Nephron progenitor cell (in vitro differentiated cells): ENCODE measurements at regions not wholly inside any gene's neighbourhood (a gene's known extent, or its start where the extent isn't known, plus 50 kb on each side); places are given as distances from the start of the nearest gene placed in this dataset.

Experiments
- DNase-seq: peaks from one replicate; pipeline ENCODE4 v3.0.0; 2021
- H3K27ac Mint-ChIP-seq: 2 replicates; pipeline ENCODE4 v1.8.0; 2021; ENCODE audit warnings: mild to moderate bottlenecking, moderate library complexity, mixed read lengths
- H3K27me3 Mint-ChIP-seq: 2 replicates; pipeline ENCODE4 v1.8.0; 2021; ENCODE audit warnings: mild to moderate bottlenecking, low read depth, mixed read lengths; ENCODE audit not compliant: poor library complexity
- H3K36me3 Mint-ChIP-seq: 2 replicates; pipeline ENCODE4 v1.8.0; 2021; ENCODE audit warnings: low read depth, mixed read lengths
- H3K4me1 Mint-ChIP-seq: 2 replicates; pipeline ENCODE4 v1.8.0; 2021; ENCODE audit warnings: mixed read lengths
- H3K4me3 Mint-ChIP-seq: 2 replicates; pipeline ENCODE4 v1.8.0; 2021; ENCODE audit warnings: mild to moderate bottlenecking, moderate library complexity, mixed read lengths
- H3K9me3 Mint-ChIP-seq: 2 replicates; pipeline ENCODE4 v1.8.0; 2021; ENCODE audit warnings: mild to moderate bottlenecking, moderate library complexity, mixed read lengths
- TF ChIP-seq, protein P1 (sequence below): fragments of 200-600 bp; sonication (generic); IDR thresholded peaks from 2 replicates; pipeline ENCODE4 v1.5.0; 2021; ENCODE audit warnings: antibody characterized with exemption

DNA sequence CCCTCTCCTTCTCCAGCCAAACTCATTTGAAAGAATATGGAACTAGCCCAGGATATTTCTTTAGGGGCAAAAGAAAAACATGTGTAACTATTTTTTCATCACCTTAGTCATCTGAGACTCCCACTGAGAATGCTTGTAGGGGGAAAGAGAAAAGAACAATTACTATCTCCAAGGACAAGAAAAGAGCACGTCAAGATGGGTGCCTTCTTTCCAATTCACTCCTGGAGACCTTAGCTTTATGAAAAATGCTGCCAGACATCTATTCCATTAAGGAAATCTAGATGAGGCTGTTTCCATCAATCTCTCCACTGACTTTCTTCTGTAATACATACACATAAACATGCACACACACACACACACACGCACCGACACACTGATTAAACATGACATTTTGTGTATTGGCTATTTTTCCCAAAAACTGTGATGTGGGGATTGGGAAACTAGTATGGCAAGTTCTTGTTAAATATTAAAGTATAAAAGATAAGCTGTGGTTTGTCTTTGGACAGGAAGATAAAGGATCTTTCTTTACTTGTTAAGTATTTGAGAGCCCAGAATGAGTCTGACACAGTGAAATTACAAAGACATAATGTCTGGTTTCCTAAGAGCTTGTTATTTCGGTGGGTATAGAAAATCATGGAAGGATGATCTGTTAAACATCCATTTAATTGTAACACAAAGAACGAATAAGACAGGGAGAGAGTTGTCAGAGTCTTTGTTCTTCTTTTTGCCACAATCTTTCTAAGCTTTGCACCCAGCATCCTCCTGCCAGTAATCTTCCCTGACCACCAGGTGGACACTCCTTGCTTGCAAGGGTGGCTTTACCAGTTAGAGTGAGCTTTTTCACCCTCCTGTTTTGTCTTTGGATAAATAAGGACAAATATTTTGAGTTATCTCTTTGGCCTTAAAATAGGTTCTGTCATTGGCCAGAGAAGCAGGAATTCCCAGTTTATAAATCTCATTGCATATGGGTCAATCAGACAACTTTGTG is 177.3 kb upstream of the TMEM72 start:
- Mint-ChIP-seq H3K27ac (no peak overlapping the region), H3K4me1 (no peaks in the 10 kb centered on the region), H3K27me3 (peaks cover 3% of the 10 kb centered on the region), H3K9me3 (peaks cover 25% of the 10 kb centered on the region), H3K36me3 (no peaks in the 10 kb centered on the region), H3K4me3 (no peak overlapping the region)
- DNase-seq: no peak
- TF ChIP-seq, protein P1, sequence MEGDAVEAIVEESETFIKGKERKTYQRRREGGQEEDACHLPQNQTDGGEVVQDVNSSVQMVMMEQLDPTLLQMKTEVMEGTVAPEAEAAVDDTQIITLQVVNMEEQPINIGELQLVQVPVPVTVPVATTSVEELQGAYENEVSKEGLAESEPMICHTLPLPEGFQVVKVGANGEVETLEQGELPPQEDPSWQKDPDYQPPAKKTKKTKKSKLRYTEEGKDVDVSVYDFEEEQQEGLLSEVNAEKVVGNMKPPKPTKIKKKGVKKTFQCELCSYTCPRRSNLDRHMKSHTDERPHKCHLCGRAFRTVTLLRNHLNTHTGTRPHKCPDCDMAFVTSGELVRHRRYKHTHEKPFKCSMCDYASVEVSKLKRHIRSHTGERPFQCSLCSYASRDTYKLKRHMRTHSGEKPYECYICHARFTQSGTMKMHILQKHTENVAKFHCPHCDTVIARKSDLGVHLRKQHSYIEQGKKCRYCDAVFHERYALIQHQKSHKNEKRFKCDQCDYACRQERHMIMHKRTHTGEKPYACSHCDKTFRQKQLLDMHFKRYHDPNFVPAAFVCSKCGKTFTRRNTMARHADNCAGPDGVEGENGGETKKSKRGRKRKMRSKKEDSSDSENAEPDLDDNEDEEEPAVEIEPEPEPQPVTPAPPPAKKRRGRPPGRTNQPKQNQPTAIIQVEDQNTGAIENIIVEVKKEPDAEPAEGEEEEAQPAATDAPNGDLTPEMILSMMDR: no peak

DNA sequence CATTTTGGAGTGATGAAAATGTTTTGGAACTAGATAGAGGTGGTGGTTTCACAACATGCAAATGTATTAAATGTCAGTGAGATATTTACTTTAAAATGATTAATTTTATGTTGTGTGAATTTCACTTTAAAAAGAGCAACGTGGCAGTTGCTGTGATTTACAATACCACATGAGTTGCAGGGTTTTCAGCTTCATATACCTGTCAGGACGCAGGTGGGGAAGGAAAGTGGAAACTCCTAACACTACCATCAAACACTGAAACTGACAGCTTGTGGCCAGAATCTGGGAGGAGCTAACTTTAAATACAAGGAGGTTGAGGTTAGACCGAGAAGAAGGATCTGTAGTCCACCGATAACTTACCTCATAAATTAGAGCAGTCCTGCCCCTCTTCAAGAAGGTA is 168.9 kb upstream of the TMEM72 start:
- Mint-ChIP-seq H3K27me3 (no peaks in the 10 kb centered on the region), H3K9me3 (peaks cover 4% of the 10 kb centered on the region), H3K27ac (peak overlapping the region; percentile 74), H3K36me3 (no peaks in the 10 kb centered on the region), H3K4me3 (no peak overlapping the region), H3K4me1 (peaks cover 23% of the 10 kb centered on the region)
- no peak for DNase-seq
- TF ChIP-seq, protein P1: no peak

- Mint-ChIP-seq H3K4me1 (peaks cover 23% of the 10 kb centered on the region), H3K27me3 (peaks cover 2% of the 10 kb centered on the region), H3K36me3 (no peaks in the 10 kb centered on the region), H3K4me3 (no peak overlapping the region), H3K27ac (no peak overlapping the region), H3K9me3 (peaks cover 11% of the 10 kb centered on the region)
- no peak for DNase-seq
- TF ChIP-seq, protein P1: no peak
Observed at GRCh38 chr10:44743535-44743934, 167.6 kb upstream of the TMEM72 start.

DNA sequence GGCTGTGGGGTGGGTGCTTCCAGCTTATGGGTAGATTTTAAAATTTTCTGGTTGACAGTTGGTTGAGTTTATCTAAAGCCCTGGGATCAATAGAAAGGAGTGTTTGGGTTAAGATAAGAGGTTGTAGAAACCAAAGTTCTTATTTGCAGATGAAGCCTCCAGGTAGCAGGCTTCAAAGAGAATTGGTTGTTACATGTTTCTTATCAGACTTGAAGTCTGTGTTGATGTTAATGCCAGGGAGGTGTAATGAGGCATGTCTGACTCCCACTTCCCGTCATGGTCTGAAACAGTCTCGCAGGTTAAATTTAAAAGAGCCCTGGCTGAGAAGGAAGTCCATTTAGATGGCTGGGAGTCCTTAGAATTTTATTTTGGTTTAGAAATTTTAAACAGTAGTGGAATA is 165.2 kb upstream of the TMEM72 start:
- peaks cover 16% of the 10 kb centered on the region for H3K9me3 Mint-ChIP-seq
- TF ChIP-seq, protein P1: no peak
- no peaks in the 10 kb centered on the region for H3K36me3 Mint-ChIP-seq
- H3K27ac Mint-ChIP-seq: peak overlapping the region; percentile 83
- peaks cover 29% of the 10 kb centered on the region for H3K4me1 Mint-ChIP-seq
- peaks cover 3% of the 10 kb centered on the region for H3K27me3 Mint-ChIP-seq
- H3K4me3 Mint-ChIP-seq: no peak overlapping the region
- DNase-seq: no peak

DNA sequence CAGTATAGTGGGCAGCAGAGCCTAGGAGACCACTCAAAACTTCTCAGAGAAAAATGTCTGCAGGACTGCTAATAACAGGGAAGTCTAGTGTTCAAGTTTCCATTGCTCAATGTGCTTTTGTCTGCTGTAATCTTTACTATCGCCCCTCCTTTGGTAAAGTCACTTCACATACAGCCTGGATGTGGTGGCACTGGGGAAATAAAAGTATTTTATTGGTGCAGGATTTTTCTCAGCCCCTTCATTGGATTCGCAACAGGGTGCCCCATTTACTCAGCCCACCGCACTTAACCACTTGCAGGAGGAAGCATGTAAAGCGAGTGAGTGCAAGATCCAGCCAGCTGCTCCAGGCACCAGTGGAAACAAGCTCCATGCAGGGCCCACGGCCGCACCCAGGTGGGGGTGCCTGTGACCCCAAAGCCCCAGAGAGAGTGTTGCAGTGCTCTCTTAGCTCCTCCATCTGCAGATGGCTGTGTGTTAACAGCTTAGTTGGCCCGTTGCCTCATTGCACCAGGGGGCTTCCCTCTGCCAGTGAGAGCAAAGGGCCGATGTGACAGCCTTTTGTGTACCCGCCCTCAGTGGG is 163.5 kb upstream of the TMEM72 start:
- Mint-ChIP-seq H3K27me3 (peaks cover 9% of the 10 kb centered on the region), H3K27ac (no peak overlapping the region), H3K36me3 (no peaks in the 10 kb centered on the region), H3K4me3 (no peak overlapping the region), H3K4me1 (peaks cover 20% of the 10 kb centered on the region), H3K9me3 (peaks cover 16% of the 10 kb centered on the region)
- DNase-seq: no peak
- TF ChIP-seq, protein P1: no peak
